HepG2 (cell line): ENCODE measurements at regions not wholly inside any gene's neighbourhood (a gene's known extent, or its start where the extent isn't known, plus 50 kb on each side); places are given as distances from the start of the nearest gene placed in this dataset.

Experiments used
- ATAC-seq: fragments of 200-7000 bp; cut with Tn5 transposase; 3 replicates; pipeline ENCODE4 v1.9.1; 2020; ENCODE audit warnings: mild to moderate bottlenecking, moderate library complexity
- BruUV-seq: library from RNA; stranded (reverse); fragments of 400-500 nt; replicated peaks from 2 replicates; lab custom pipeline; 2021; lab: Mats Ljungman, UMichigan
- CTCF ChIA-PET: fragments of 300-600 bp; formaldehyde crosslinking; extraction: SDS; loops from one replicate; lab custom pipeline; 2021; ENCODE audit warnings: low total read pairs, inconsistent platforms, low intra/inter-chr PET ratio; lab: Yijun Ruan, JAX
- POLR2A ChIA-PET: fragments of 350-600 bp; sonication (Branson Sonifier 250); formaldehyde crosslinking; loops from one replicate; lab custom pipeline; 2020; ENCODE audit warnings: antibody characterized with exemption, inconsistent platforms; lab: Yijun Ruan, JAX
- DNase-seq: peaks from one replicate; pipeline ENCODE4 v3.0.0-alpha.2; 2015; ENCODE audit warnings: low spot score
- FAIRE-seq: peaks from 3 replicates; lab custom pipeline; 2011; peaks lifted over from hg19 to GRCh38; lab: Jason Lieb, UNC
- H2AFZ ChIP-seq: one replicate; pipeline ENCODE4 v1.6.1; 2011; ENCODE audit warnings: low read length, inconsistent platforms
- H3K27ac ChIP-seq: fragments of 300-600 bp; 3 replicates; pipeline ENCODE4 v1.8.0; 2011; ENCODE audit warnings: mixed run types, mild to moderate bottlenecking, mixed read lengths, low read length, inconsistent platforms; ENCODE audit not compliant: insufficient read depth; ENCODE audit errors: extremely low read length
- H3K27me3 ChIP-seq, 2 experiments: fragments of 200-600 bp in 1 of 2; 2 replicates in 1 of 2; 3 replicates in 1 of 2; pipeline versions ENCODE4 v1.6.0 to v1.8.0; 2011; ENCODE audit warnings: low read length in 2 of 2, mild to moderate bottlenecking in 2 of 2, moderate library complexity in 2 of 2, inconsistent platforms in 1 of 2; ENCODE audit not compliant: insufficient read depth in 2 of 2, control insufficient read depth in 1 of 2
- H3K36me3 ChIP-seq, 2 experiments: fragments of 200-600 bp in 1 of 2; replicated peaks in 1 of 2; 2 replicates in 1 of 2; 3 replicates in 1 of 2; pipeline versions ENCODE4 v1.5.1 to v1.8.0; 2011; ENCODE audit warnings: low read length in 2 of 2, inconsistent platforms in 1 of 2; ENCODE audit not compliant: insufficient read depth in 2 of 2, control insufficient read depth in 1 of 2
- H3K4me1 ChIP-seq: 2 replicates; pipeline ENCODE4 v1.5.1; 2012; ENCODE audit warnings: low read length, inconsistent platforms; ENCODE audit not compliant: insufficient read depth
- H3K4me2 ChIP-seq: 2 replicates; pipeline ENCODE4 v1.6.0; 2011; ENCODE audit warnings: low read depth, low read length, inconsistent platforms
- H3K4me3 ChIP-seq, 3 experiments: fragments of 200-600 bp in 1 of 3; sonication (generic), shearing (Covaris generic) in 1 of 3; replicated peaks in 1 of 3; 2 replicates each; pipeline ENCODE4 v1.5.1; 2011 to 2016; ENCODE audit warnings: low read length in 3 of 3, inconsistent platforms in 2 of 3, low read depth in 2 of 3, mild to moderate bottlenecking in 2 of 3, control low read depth in 1 of 3, mixed read lengths in 1 of 3; ENCODE audit not compliant: insufficient read depth in 1 of 3
- H3K79me2 ChIP-seq: one replicate; pipeline ENCODE4 v1.6.1; 2011; ENCODE audit warnings: low read length, inconsistent platforms; ENCODE audit not compliant: insufficient read depth
- H3K9ac ChIP-seq: 2 replicates; pipeline ENCODE4 v1.6.0; 2011; ENCODE audit warnings: mild to moderate bottlenecking, low read depth, low read length, inconsistent platforms; ENCODE audit not compliant: insufficient read depth
- H3K9me3 ChIP-seq: 2 replicates; pipeline ENCODE4 v1.5.1; 2012; ENCODE audit warnings: mild to moderate bottlenecking, low read length
- H4K20me1 ChIP-seq: 2 replicates; pipeline ENCODE4 v1.6.0; 2011; ENCODE audit warnings: inconsistent platforms, mild to moderate bottlenecking, low read length, moderate library complexity; ENCODE audit not compliant: insufficient read depth
- BCL6 ChIP-seq: IDR thresholded peaks from 2 replicates; pipeline ENCODE4 v1.6.1; 2016; ENCODE audit warnings: missing genetic modification reagents, missing compliant biosample characterization
- E2F5 ChIP-seq: sonication (generic); formaldehyde crosslinking; conservative IDR thresholded peaks from 2 replicates; pipeline ENCODE4 v1.4.0; 2020; ENCODE audit warnings: missing genetic modification reagents
- ZBTB21 ChIP-seq: sonication (generic); formaldehyde crosslinking; IDR thresholded peaks from 2 replicates; pipeline ENCODE4 v1.4.0; 2020; ENCODE audit warnings: missing genetic modification reagents
- ZEB1 ChIP-seq: IDR thresholded peaks from 2 replicates; pipeline ENCODE4 v1.6.1; 2012; ENCODE audit warnings: mild to moderate bottlenecking, low read depth, inconsistent platforms; ENCODE audit not compliant: insufficient replicate concordance
- ZNF101 ChIP-seq: sonication (generic); formaldehyde crosslinking; IDR thresholded peaks from 2 replicates; pipeline ENCODE4 v1.4.0; 2020; ENCODE audit warnings: mild to moderate bottlenecking, low read depth, missing genetic modification reagents, borderline replicate concordance
- ZNF180 ChIP-seq: sonication (generic); formaldehyde crosslinking; IDR thresholded peaks from 2 replicates; pipeline ENCODE4 v1.4.0; 2020; ENCODE audit warnings: low read depth, missing genetic modification reagents, borderline replicate concordance
- ZNF232 ChIP-seq: sonication (generic); formaldehyde crosslinking; IDR thresholded peaks from 2 replicates; pipeline ENCODE4 v1.4.0; 2020; ENCODE audit warnings: missing genetic modification reagents, borderline replicate concordance
- ZNF263 ChIP-seq: sonication (generic); formaldehyde crosslinking; IDR thresholded peaks from 2 replicates; pipeline ENCODE4 v1.4.0; 2020; ENCODE audit warnings: missing genetic modification reagents
- ZNF280B ChIP-seq: sonication (generic); formaldehyde crosslinking; IDR thresholded peaks from 2 replicates; pipeline ENCODE4 v1.5.0; 2020; ENCODE audit warnings: missing genetic modification reagents, mild to moderate bottlenecking, borderline replicate concordance
- ZNF383 ChIP-seq: sonication (generic); formaldehyde crosslinking; IDR thresholded peaks from 2 replicates; pipeline ENCODE4 v1.4.0; 2020; ENCODE audit warnings: missing genetic modification reagents, mild to moderate bottlenecking, borderline replicate concordance
- ZNF766 ChIP-seq: sonication (generic); formaldehyde crosslinking; IDR thresholded peaks from 2 replicates; pipeline ENCODE4 v1.5.0; 2020; ENCODE audit warnings: missing genetic modification reagents, borderline replicate concordance
- WGBS: methylation state at CpG from one replicate; pipeline ENCODE4 v1.1.6; 2017; ENCODE audit warnings: low lambda C conversion rate; 5-methylcytosine and 5-hydroxymethylcytosine counted together
- in situ Hi-C: cut with HindIII; loops from 2 replicates; pipeline ENCODE4 v1.10.0; 2017; ENCODE audit warnings: low pct_unique_long_range_greater_than_20kb; ENCODE audit not compliant: extremely low pct_ligation_motif_present
- intact Hi-C: fragments of 100-400 bp; cut with micrococcal nuclease; formaldehyde crosslinking; loops from one replicate; pipeline ENCODE4 v1.10.0; 2022; ENCODE audit not compliant: unreplicated experiment
- TF ChIP-seq, protein P1 (sequence below): sonication (generic); formaldehyde crosslinking; IDR thresholded peaks from 2 replicates; pipeline ENCODE4 v1.4.0; 2020; ENCODE audit warnings: missing genetic modification reagents
- TF ChIP-seq, protein P2 (sequence below): sonication (generic); formaldehyde crosslinking; IDR thresholded peaks from 2 replicates; pipeline ENCODE4 v1.4.0; 2020; ENCODE audit warnings: mild to moderate bottlenecking, missing genetic modification reagents

- POLR2A ChIA-PET, result no interaction called here
- no peak for TF ChIP-seq BCL6 (CRISPR knock-in tag)
- TF ChIP-seq, all 625 proteins: peak for 0
- CTCF ChIA-PET, result no interaction called here
- Histone ChIP-seq H3K4me3 (no peak overlapping the region), H2AFZ (no peak overlapping the region), H3K79me2 (no peaks in the 10 kb centered on the region), H3K9ac (no peak overlapping the region), H3K9me3 (no peaks in the 10 kb centered on the region), H3K36me3 (no peaks in the 10 kb centered on the region), H3K4me1 (no peaks in the 10 kb centered on the region), H4K20me1 (no peaks in the 10 kb centered on the region), H3K27ac (no peak overlapping the region), H3K4me2 (no peak overlapping the region), H3K27me3 (no peaks in the 10 kb centered on the region)
- FAIRE-seq, result no peak
- BruUV-seq, result no TSS peak
- no peak for ATAC-seq
- intact Hi-C loops, result no loop called here
- WGBS, result 8% methylated on average over 2 of the region's 2 CpGs
- in situ Hi-C loops, result no loop called here
- no peak for DNase-seq
Observed at GRCh38 chr18:39862341-39862740, 2092.7 kb upstream of the PIK3C3 start.

DNA sequence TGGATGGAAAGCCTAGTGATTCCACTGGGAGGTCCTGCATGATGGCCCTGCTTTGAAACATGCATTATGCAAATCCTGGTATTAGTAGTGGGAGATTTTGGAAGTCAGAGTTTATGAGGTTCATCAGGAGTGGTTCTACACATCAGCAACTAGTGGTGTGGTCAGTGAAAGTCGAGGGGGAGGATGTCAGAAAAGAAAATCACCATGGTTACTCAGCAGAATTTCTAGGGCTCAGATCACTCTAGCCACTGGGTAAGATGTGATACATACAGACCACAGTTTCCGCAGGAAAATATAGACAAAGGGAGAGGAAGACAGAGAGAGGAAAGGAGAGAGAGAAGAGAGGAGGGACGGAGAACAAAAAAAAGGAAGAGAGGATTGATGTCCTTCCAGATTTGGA is 2100.7 kb upstream of the PIK3C3 start:
- in situ Hi-C loops, result no loop called here
- DNase-seq (no peak), FAIRE-seq (no peak), ATAC-seq (no peak)
- intact Hi-C loops, result no loop called here
- POLR2A ChIA-PET, result no interaction called here
- Histone ChIP-seq H3K9ac (no peak overlapping the region), H3K9me3 (no peaks in the 10 kb centered on the region), H3K27me3 (no peaks in the 10 kb centered on the region; a peak in 1 of 5 replicates), H3K4me2 (no peak overlapping the region), H3K4me1 (no peaks in the 10 kb centered on the region), H4K20me1 (no peaks in the 10 kb centered on the region), H3K79me2 (no peaks in the 10 kb centered on the region), H3K36me3 (no peaks in the 10 kb centered on the region), H2AFZ (no peak overlapping the region), H3K4me3 (no peak overlapping the region), H3K27ac (no peak overlapping the region)
- CTCF ChIA-PET, result no interaction called here
- WGBS, result under 1% methylated on average over 3 of the region's 3 CpGs
- no TSS peak for BruUV-seq
- TF ChIP-seq ZNF280B (CRISPR knock-in tag) (no peak), ZEB1 (no peak), ZNF232 (CRISPR knock-in tag) (no peak), ZNF180 (no peak), ZNF766 (no peak), ZNF383 (CRISPR knock-in tag) (no peak), ZNF101 (CRISPR knock-in tag) (no peak), E2F5 (CRISPR knock-in tag) (no peak), ZNF263 (no peak), ZBTB21 (CRISPR knock-in tag) (no peak)
- TF ChIP-seq, protein P1, sequence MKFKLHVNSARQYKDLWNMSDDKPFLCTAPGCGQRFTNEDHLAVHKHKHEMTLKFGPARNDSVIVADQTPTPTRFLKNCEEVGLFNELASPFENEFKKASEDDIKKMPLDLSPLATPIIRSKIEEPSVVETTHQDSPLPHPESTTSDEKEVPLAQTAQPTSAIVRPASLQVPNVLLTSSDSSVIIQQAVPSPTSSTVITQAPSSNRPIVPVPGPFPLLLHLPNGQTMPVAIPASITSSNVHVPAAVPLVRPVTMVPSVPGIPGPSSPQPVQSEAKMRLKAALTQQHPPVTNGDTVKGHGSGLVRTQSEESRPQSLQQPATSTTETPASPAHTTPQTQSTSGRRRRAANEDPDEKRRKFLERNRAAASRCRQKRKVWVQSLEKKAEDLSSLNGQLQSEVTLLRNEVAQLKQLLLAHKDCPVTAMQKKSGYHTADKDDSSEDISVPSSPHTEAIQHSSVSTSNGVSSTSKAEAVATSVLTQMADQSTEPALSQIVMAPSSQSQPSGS (CRISPR knock-in tag), result no peak
- TF ChIP-seq, protein P2, sequence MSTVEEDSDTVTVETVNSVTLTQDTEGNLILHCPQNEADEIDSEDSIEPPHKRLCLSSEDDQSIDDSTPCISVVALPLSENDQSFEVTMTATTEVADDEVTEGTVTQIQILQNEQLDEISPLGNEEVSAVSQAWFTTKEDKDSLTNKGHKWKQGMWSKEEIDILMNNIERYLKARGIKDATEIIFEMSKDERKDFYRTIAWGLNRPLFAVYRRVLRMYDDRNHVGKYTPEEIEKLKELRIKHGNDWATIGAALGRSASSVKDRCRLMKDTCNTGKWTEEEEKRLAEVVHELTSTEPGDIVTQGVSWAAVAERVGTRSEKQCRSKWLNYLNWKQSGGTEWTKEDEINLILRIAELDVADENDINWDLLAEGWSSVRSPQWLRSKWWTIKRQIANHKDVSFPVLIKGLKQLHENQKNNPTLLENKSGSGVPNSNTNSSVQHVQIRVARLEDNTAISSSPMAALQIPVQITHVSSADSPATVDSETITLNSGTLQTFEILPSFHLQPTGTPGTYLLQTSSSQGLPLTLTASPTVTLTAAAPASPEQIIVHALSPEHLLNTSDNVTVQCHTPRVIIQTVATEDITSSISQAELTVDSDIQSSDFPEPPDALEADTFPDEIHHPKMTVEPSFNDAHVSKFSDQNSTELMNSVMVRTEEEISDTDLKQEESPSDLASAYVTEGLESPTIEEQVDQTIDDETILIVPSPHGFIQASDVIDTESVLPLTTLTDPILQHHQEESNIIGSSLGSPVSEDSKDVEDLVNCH (CRISPR knock-in tag), result no peak
